DMS53 treated with DMSO at 0.1 percent for 48 hours (cell line): ENCODE measurements at regions not wholly inside any gene's neighbourhood (a gene's known extent, or its start where the extent isn't known, plus 50 kb on each side); places are given as distances from the start of the nearest gene placed in this dataset.
"Not testable (repeated sequence)": the region's sequence is repeated elsewhere in the genome, so short reads cannot be mapped to it uniquely, and the experiment has no call there.

Experiments
- DNase-seq: peaks from one replicate; lab custom pipeline; 2025; ENCODE audit not compliant: unreplicated experiment; lab: John Stamatoyannopoulos, UW

DNA sequence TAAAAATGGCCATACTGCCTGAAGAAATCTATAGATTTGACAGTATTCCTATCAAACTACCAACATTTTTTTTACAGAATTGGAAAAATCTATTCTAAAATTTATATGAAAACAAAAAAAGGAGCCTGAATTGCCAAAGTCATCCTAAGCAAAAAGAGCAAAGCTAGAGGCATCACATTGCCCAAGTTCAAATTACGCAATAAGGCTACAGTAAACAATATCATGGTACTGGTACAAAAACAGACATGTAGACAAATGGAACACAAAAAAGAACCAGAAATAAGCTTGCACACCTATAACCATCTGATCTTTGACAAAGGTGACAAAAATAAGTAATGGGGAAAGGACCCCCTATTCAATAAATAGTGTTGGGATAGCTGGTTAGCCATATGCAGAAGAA lies 50.2 kb upstream of the THSD7B start:
- DNase-seq: no peak

DNA sequence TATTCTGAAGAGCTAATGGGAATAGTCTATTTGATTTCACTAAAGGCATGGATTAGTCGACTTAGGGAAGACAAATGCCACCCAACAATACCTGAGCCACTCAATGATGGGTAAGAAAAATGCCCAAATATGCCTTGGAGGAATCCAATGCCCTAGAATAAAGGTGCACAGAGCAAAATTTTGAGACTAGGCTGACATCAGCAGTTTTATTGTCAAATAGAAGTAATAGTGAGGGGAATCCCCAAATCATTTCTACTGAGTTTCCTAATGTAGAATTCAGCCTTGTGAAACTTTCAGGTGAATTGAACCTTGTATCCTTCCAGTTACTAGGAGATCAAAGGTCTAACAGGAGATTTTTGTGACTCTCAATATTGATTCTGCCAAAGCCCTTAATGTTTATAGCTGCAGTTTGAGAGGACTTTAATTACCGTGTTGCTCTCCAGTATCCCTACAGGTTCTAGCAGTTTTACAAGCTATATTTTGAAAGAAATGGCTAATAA lies 50.8 kb upstream of the THSD7B start:
- no peak for DNase-seq

DNA sequence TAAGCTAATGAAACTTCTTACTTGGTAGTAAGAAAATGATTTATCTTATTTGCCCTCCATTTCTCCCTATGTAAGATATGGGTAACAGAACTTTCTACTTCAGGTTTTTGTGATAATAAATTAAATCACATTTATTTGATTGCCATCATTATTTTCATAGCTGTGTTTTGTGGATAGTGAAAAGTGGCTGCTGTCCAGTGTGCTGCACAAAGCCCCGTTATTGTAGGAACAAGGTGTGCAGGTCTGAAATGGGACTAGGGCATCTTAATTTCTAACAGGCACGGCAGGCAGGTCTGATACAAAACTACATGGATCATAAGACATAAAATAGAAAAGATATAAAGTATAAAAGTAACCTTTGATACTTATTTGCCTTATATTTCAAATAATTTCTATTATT lies 51.6 kb upstream of the THSD7B start:
- no peak for DNase-seq

DNA sequence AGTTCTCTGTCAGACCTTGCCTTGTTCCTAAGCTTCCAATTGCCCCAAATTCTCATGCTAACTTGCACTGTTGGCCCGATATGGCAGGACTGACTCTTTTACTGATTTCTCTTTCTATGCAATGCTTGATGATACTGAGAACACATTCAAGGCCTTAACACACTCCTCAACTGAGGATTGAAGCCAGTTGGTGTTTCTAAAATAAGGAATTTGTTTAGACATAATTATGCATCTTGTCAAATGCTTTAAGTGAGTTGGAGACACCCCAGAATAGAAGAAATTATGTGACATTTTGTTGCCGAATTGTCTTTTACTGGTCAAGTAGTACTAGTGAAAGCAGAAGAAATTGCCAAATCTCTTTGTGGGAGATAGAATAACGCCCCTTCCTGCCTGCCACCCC lies 60.0 kb upstream of the THSD7B start:
- no peak for DNase-seq

DNA sequence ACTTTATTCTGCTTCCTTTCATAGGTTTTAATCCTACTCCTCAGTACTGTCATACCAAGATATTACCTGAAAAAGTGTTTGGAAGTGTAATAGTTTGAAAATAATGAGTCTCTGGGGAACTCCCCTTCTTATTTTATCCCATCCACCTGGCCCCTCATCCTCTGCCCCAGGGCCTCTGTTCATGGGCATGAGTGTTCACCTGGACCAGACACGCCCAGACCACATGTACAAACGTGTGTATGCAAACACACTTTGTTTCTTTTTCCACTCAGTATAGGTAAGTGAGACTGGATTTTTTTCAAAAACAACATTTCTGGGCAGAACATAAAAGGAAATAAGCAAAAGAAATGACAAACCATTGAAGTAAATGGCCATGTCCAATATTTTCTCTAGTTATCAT lies 62.1 kb upstream of the THSD7B start:
- no peak for DNase-seq

DNA sequence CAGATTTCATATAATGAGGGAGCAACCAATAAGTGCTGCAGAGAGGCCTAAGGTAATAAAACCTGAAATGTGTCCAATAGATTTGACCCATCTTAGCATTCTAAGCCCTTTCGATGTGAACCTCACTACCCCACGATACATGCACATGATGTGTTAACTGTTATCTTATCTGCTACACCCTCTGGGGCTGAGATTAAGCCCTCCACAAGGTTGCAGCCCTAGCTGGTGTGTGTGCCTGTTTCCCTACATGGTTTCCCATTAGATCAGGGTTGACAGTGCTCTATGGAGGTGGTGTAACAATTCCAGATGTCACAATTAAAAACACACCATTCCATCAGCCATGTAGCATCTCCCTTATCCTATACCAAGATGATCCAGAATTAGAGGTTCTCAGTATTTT lies 68.9 kb upstream of the THSD7B start:
- DNase-seq: no peak

DNA sequence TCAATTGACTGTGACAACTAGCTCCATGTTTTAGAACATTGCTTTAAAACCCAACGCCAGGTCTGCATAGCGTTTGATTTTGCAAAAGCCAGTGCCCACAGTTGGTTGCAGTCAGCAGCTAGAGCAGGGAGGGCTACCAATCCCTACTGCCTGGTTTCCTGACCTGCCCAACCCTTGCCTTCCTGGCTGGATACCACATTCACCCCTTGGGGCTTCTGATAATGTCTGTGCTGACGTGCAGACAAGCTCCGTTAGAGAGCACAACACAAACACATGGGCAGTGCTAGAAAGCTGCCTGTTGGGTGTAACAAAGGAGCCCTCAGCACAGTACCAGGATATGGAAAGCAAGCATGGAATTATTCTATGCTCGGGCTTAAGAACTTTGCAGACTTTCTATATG lies 71.4 kb upstream of the THSD7B start:
- DNase-seq: no peak

DNA sequence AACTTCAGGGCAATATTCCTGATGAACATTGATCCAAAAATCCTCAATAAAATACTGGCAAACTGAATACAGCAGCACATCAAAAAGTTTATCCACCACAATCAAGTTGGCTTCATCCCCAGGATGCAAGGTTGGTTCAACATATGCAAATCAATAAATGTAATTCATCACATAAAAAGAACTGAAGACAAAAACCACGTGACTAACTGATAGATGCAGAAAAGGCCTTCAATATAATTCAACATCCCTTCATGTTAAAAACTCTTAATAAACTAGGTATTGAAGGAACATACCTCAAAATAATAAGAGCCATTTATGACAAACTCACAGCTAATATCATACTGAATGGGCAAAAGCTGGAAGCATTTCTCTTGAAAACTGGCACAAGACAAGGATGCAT lies 85.3 kb upstream of the THSD7B start:
- DNase-seq: not testable (repeated sequence)

DNA sequence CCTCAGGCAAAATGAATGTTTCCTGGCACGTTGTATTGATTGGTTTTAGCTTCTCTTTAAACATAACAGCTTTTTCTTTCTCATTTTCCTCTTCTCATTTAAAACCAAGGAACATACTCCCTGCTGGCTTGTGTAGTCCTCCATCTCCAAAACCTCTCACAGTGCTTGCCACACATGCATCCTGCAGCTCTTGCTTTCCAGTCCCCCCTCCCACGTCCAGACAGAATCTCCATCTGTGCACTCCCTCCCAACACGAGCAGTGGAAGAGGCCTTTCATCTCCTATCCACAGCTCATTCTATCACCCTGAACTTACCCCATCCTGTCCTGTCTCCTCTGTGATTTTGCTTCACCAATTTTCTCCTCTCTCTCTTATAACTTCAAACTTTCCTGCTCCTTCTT lies 99.6 kb upstream of the THSD7B start:
- DNase-seq: no peak

DNA sequence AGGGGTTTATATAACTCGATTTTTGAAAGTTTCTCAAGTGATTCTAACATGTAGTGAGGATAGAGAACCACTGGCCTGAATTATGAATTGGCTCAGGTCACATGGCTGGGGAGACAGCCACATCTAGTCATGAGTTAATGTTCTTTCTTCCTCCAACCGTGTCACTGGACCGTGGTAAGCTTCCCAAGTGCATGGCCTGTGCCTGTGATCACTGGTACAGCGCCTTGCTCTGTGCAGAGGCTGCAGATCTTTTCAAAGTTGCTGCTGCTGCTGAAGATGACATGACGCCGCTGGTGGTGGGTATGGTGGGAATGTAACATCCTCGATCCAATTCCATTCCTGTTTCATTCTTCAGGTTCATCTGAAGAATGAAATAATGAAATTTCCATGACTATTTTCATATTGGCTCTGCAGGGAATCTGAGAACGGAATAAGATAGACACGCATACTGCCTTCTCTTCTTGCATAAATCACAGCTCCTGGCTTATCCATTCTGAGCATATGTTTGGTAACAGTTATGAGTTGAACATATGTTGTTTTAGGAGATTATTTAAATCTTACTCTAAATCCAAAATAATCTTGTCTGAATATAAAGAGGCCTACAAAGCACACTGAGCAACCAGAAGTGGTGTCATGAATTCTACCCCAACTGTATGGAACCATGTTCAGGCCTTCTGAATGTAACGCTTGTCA lies 100.5 kb upstream of the THSD7B start:
- DNase-seq: no peak

DNA sequence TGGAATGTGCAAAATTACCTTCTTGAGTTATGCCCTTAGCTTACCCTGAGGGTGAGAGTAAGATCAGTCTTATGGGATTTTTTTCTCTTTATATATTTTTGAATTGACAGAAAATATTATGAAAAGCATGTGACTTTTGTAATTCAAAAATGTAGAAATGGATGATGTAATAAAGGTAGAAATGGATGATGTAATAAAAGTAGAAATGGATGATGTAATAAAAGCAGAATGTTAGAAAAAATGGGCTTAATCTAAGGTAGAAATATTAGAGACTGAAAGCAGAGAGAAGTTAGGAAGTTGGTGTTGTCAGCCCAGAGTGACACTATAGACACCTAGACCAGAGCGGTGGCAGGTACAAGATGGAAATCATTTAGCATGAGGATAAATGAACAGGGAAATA lies 107.1 kb upstream of the THSD7B start:
- DNase-seq: no peak

DNA sequence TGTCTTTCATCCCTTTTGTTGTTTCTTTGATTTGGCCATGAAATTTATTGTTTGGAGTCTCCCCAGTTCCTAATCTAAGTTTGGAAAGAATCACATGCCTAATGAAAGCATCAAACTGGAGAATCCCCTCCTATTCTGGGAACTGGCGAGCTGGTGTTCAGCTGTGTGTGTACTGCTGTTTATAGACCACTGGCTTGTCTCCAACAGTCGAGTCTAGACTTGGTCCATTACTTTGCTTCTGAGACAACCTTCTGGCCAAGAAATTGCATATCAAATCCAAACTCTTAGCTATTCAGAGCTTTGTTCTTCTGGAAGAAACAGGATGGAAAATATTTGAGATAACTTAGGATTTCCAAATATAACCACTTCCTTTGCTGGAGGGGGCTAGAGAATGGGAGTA lies 111.5 kb upstream of the THSD7B start:
- DNase-seq: no peak

DNA sequence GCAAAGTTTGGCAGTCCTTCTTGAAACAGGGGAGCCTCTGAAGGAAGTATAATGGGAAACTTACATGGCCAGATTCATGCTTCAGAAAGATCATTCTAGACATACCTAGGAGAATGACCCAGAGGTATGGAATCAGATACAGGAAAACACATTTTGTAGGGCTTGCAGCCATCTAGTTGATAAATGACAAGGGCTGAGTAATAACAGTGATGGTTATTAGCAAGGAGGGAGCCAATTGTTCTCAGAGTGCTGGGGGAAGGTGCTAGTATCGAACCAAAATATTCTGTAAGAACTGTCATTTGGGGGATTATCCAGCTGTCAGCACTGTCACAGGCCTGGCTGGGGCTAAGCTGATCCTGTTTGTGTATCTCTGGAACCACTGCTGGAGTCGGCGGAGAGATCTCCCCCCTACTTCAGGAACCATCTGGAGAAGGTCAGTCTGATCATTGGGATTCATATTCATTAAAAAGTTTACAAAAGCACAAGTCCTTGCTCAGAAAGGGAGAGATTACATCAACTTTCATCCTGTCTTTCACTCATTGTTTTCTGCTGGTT lies 113.8 kb upstream of the THSD7B start:
- no peak for DNase-seq

DNA sequence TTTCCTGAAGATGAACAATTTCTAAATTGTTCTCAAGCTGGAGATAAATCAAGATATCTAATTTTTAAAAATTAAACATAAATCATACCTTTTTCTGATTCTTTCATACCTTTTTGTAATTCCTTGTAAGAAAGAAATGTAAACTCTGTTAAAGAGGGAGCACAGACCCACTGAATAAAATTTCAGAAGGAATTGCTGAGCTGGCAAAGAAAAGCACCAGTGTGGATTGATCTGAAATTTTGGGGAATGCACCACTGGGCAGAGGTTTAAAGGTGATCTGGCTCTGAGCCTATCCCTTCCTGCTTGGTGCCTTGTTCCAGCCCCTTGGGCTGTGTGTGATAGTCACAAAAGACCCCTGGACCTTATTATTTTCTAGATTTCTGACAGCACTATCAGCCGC lies 118.3 kb upstream of the THSD7B start:
- DNase-seq: no peak

DNA sequence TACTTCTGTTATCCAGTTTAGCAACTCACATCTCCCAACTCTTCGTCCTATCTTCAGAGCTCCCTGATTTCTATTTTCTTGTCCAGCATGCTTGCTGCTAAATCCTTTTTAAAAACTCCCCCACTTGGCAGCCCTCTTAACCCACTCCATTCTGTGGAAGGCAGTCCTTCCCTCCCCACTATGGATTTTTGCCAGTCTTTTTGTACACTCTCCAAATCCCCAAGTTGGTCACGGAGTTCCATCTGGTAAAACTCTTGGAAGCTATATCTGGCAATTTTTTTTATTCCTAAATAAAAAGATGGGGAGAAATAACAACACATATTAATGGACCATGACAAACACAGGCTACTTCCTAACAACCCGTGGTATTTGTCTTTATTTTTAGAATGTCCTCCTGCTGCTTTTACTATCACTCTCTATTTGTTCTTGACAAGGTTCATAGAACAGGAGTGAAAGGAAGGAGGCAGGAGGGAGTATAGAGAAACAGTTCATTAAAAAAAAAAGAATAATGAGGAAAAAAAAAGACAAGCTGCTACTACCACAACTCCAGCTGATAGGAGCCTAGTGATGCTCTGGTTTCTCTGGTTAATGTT lies 120.0 kb upstream of the THSD7B start:
- DNase-seq: no peak

DNA sequence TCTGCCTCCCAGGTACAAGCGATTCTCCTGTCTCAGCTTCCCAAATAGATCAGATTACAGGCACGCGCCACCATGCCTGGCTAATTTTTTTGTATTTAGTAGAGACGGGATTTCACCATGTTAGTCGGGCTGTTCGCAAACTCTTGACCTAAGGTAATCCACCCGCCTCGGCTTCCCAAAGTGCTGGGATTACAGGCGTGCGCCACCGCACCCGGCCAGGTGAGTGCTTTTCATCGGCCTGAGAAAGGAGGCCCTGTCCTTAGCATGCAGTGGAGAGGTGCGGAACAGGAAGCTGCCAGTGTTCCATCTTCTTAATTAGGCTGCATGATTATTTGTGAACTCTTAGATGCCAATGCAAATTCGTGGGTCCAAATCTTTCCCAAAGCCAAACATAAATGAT lies 125.7 kb upstream of the THSD7B start:
- DNase-seq: no peak

DNA sequence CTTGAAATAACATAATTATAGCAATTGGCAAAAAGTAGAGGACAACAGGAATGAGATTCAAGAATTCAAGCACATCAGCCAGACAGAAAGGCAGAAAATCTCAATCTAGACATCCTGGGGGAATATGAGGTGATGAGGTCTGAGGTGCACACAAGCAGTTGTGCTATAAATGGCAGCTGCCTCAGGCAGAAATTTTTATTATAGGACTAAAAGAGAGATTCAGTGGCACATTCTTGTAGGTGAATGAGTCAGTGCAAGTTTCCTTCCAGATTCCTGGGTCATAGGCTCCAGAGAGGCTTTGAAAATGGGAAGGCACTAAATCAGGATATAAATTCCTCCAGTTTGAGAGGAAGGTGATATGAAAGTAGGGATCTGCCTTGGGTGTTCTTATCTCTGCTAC lies 127.2 kb upstream of the THSD7B start:
- no peak for DNase-seq

DNA sequence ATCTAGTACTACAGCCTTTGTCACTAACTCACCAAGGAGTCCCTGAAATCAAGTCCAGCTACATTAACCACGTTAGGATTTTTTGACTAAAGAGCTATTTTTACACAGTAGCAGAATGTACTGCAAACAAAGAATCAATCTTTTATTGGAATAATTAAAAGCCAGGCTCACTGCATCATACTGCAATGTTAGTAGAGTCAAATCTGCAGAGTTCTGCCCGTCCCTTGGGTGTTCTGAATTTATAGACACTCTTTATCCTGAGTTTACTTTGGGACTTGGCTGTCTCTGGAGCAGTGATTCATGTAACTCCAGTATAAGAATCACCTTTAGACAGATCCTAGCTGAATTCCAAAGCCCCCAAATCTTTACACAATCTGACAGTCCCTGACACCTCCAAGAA lies 127.9 kb upstream of the THSD7B start:
- DNase-seq: no peak

DNA sequence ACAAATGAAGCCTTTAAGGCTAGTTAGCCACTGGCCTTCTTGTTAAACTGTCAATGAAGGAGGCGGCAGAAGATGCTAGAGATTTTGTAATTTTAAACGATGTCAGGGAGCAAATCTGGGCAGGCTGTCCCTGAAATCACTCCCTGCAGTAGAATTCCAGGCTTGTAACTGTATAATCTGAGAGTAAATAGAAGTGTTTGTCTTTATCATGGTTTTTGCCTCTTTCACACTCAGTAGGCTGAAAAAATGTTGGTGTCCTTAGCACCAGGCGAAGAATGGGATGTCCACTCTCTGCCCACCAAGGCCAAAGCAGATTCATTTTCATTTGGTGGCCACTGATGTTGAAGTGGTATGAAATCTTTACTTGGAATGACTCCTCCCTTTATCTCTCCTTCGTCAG lies 136.9 kb upstream of the THSD7B start:
- DNase-seq: no peak

DNA sequence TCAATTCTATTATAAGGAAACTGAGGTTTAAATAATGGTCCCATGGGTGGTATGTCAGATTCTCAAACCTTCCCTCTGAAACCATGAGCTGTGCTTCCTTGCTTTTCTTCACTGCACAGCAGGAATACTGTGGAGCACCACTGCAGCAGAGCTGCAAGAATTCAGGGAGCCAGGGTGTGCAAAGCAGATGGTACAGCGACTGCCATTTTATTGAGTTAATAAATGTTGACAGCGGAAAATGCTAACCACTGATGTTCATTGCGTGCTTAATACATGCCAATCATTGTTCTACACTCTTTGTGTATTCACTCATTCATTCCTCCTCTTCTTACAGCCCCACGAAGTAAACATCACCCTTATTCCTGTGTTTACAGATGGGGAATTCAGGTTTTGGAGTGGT lies 152.2 kb upstream of the THSD7B start:
- DNase-seq: no peak

DNA sequence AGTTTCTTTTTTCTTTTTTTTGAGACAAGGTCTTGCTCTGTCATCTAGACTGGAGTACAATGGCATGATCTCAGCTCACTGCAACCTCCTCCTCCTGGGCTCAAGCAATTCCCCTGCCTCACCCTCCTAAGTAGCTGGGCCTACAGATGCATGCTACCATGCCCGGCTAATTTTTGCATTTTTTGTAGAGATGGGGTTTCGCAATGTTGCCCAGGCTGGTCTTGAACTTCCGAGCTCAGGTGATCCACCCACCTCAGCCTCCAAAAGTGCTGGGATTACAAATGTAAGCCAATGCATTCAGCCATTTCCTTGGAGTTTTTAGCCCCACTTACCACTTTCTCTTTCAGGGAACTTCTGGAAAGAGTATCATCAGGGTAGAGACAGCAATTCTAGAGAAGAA lies 153.3 kb upstream of the THSD7B start:
- no peak for DNase-seq

DNA sequence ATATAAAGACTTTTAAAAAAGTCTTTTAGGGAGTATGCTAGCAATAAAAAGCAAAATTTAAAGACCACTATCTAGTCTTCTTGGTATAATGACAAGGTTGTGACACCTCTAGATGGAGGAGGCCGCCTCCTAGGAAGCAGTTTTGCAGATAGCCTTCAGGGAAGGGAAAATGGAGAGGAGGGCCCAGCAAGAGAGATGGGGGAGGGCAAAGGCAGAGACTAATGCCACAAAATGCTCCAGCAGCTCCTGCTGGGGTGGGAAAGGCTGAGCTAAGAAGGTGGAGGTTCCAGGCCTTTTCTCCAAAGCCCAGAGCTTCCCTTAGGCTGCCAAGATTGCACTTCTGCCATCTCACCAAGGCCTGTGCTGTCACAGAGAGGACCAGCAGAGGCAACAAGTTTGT lies 153.9 kb upstream of the THSD7B start:
- no peak for DNase-seq
